COR-L47 (cell line): ENCODE measurements at regions not wholly inside any gene's neighbourhood (a gene's known extent, or its start where the extent isn't known, plus 50 kb on each side); places are given as distances from the start of the nearest gene placed in this dataset.
A peak's percentile ranks its signal among the peaks of the same experiment; 100 is the strongest.

ENCODE experiments used
- DNase-seq: peaks from one replicate; lab custom pipeline; 2025; lab: John Stamatoyannopoulos, UW

- DNase-seq, result no peak
Measured at GRCh38 chr4:56240554-56241174, 146.6 kb downstream of the AASDH start.

- DNase-seq, result no peak
Measured at GRCh38 chr4:56238251-56238650, 149.0 kb downstream of the AASDH start.

- DNase-seq, result no peak
Measured at GRCh38 chr4:56235725-56236124, 151.6 kb downstream of the AASDH start.

- no peak for DNase-seq
Measured at GRCh38 chr4:56235011-56235410, 152.3 kb downstream of the AASDH start.

GRCh38 chr4:56234098-56234497 is 153.2 kb downstream of the AASDH start:
- no peak for DNase-seq

- DNase-seq, result no peak
Measured at GRCh38 chr4:56231410-56231809, 155.9 kb downstream of the AASDH start.

- no peak for DNase-seq
Measured at GRCh38 chr4:56229947-56230346, 157.3 kb downstream of the AASDH start.

GRCh38 chr4:56227301-56227835 is 159.9 kb downstream of the AASDH start:
- no peak for DNase-seq

GRCh38 chr4:56226579-56226978 is 160.7 kb downstream of the AASDH start:
- no peak for DNase-seq

GRCh38 chr4:56224641-56225040 is 162.7 kb downstream of the AASDH start:
- DNase-seq, result no peak

GRCh38 chr4:56222514-56222913 is 164.8 kb downstream of the AASDH start:
- DNase-seq, result no peak

- DNase-seq, result no peak
Measured at GRCh38 chr4:56220261-56220660, 167.0 kb downstream of the AASDH start.

- DNase-seq, result no peak
Measured at GRCh38 chr4:56219447-56219846, 167.8 kb downstream of the AASDH start.

- no peak for DNase-seq
Measured at GRCh38 chr4:56218230-56218895, 168.9 kb downstream of the AASDH start.

- no peak for DNase-seq
Measured at GRCh38 chr4:56217343-56217890, 169.9 kb downstream of the AASDH start.

- peak; percentile 85 for DNase-seq
Measured at GRCh38 chr4:56215901-56216300, 171.4 kb downstream of the AASDH start.

- no peak for DNase-seq
Measured at GRCh38 chr4:56215141-56215783, 172.0 kb downstream of the AASDH start.

- no peak for DNase-seq
Measured at GRCh38 chr4:56213543-56213942, 173.7 kb downstream of the AASDH start.

GRCh38 chr4:56212774-56213173 is 174.5 kb downstream of the AASDH start:
- no peak for DNase-seq

- DNase-seq, result no peak
Measured at GRCh38 chr4:56211202-56211601, 176.1 kb downstream of the AASDH start.

- DNase-seq, result no peak
Measured at GRCh38 chr4:56210397-56210796, 176.9 kb downstream of the AASDH start.

GRCh38 chr4:56209767-56210166 is 177.5 kb downstream of the AASDH start:
- no peak for DNase-seq

- no peak for DNase-seq
Measured at GRCh38 chr4:56208103-56208502, 179.2 kb downstream of the AASDH start.
